Uterus (tissue), 3 donors: ENCODE measurements at regions not wholly inside any gene's neighbourhood (a gene's known extent, or its start where the extent isn't known, plus 50 kb on each side); places are given as distances from the start of the nearest gene placed in this dataset.

Experiments
- DNase-seq, 2 donors: peaks; one replicate each; pipeline ENCODE4 v3.0.0-alpha.2; 2019 to 2020
- H3K27ac ChIP-seq, 2 donors: fragments of 200-600 bp; sonication (generic); 1 replicate in 1 of 2; 2 replicates in 1 of 2; pipeline ENCODE4 v1.5.1; 2016 to 2018
- H3K27me3 ChIP-seq, 2 donors: fragments of 200-600 bp; sonication (generic); one replicate each; pipeline ENCODE4 v1.5.1; 2018 to 2019; ENCODE audit warnings: control low read depth in 1 of 2
- H3K36me3 ChIP-seq, 2 donors: fragments of 200-600 bp; sonication (generic); one replicate each; pipeline ENCODE4 v1.5.1; 2019; ENCODE audit warnings: control low read depth in 1 of 2
- H3K4me1 ChIP-seq, 2 donors: fragments of 200-600 bp; sonication (generic); one replicate each; pipeline ENCODE4 v1.5.1; 2018 to 2019; ENCODE audit warnings: control low read depth in 1 of 2
- H3K4me3 ChIP-seq, 2 donors: fragments of 200-600 bp; sonication (generic); 1 replicate in 1 of 2; 2 replicates in 1 of 2; pipeline ENCODE4 v1.5.1; 2018 to 2019; ENCODE audit warnings: mild to moderate bottlenecking in 1 of 2
- H3K9me3 ChIP-seq, 2 donors: fragments of 200-600 bp; sonication (generic); one replicate each; pipeline ENCODE4 v1.5.1; 2019; ENCODE audit warnings: control low read depth in 1 of 2
- CTCF ChIP-seq, 4 experiments: fragments of 200-600 bp in 2 of 4; fragments of 450-650 bp in 2 of 4; sonication (generic) in 2 of 4; IDR thresholded peaks; one replicate each; pipeline ENCODE4 v1.5.1; 2016 to 2019; ENCODE audit warnings: antibody characterized with exemption in 4 of 4, mild to moderate bottlenecking in 2 of 4, moderate library complexity in 1 of 4
- POLR2A ChIP-seq, 2 donors: fragments of 450-650 bp; IDR thresholded peaks; one replicate each; pipeline ENCODE4 v1.6.1; 2016; ENCODE audit warnings: antibody characterized with exemption in 2 of 2, mild to moderate bottlenecking in 1 of 2, moderate library complexity in 1 of 2
- intact Hi-C: fragments of 100-400 bp; cut with DNase I; formaldehyde crosslinking; loops from one replicate; pipeline ENCODE4 v1.15.1; 2023; ENCODE audit warnings: low total_unique reads
- donor health status: DM: yes; HTN: yes; CAD: no.

- Histone ChIP-seq H3K4me1 (no peaks in the 10 kb centered on the region), H3K9me3 (no peaks in the 10 kb centered on the region), H3K36me3 (no peaks in the 10 kb centered on the region), H3K27ac (no peak overlapping the region), H3K4me3 (no peak overlapping the region), H3K27me3 (no peaks in the 10 kb centered on the region)
- intact Hi-C loops, result no loop called here
- TF ChIP-seq CTCF (IDR thresholded peaks at IDR 0.05) (no peak), POLR2A (IDR thresholded peaks at IDR 0.05) (no peak)
- no peak for DNase-seq
Observed at GRCh38 chr1:103953386-103953785, 203.7 kb downstream of the AMY1C start.

GRCh38 chr1:103958699-103959098, 209.0 kb downstream of the AMY1C start:
- DNase-seq, result no peak
- Histone ChIP-seq H3K27me3 (no peaks in the 10 kb centered on the region), H3K27ac (no peak overlapping the region), H3K4me3 (no peak overlapping the region), H3K4me1 (no peaks in the 10 kb centered on the region), H3K9me3 (no peaks in the 10 kb centered on the region), H3K36me3 (no peaks in the 10 kb centered on the region)
- TF ChIP-seq POLR2A (IDR thresholded peaks at IDR 0.05) (no peak), CTCF (IDR thresholded peaks at IDR 0.05) (no peak)
- intact Hi-C loops, result no loop called here

- Histone ChIP-seq H3K9me3 (no peaks in the 10 kb centered on the region), H3K27ac (no peak overlapping the region), H3K27me3 (no peaks in the 10 kb centered on the region), H3K4me1 (no peaks in the 10 kb centered on the region), H3K4me3 (no peak overlapping the region), H3K36me3 (no peaks in the 10 kb centered on the region)
- TF ChIP-seq POLR2A (IDR thresholded peaks at IDR 0.05) (no peak), CTCF (IDR thresholded peaks at IDR 0.05) (no peak)
- intact Hi-C loops, result no loop called here
- no peak for DNase-seq
Observed at GRCh38 chr1:103959565-103959964, 209.9 kb downstream of the AMY1C start.

- H3K4me1 ChIP-seq, result no peaks in the 10 kb centered on the region
- no peaks in the 10 kb centered on the region for H3K9me3 ChIP-seq
- intact Hi-C loops, result no loop called here
- H3K4me3 ChIP-seq, result no peak overlapping the region
- H3K27me3 ChIP-seq, result no peaks in the 10 kb centered on the region
- H3K27ac ChIP-seq, result no peak overlapping the region
- TF ChIP-seq CTCF (IDR thresholded peaks at IDR 0.05) (no peak), POLR2A (IDR thresholded peaks at IDR 0.05) (no peak)
- DNase-seq, result no peak
- no peaks in the 10 kb centered on the region for H3K36me3 ChIP-seq
Observed at GRCh38 chr1:103960045-103960444, 210.3 kb downstream of the AMY1C start.

GRCh38 chr1:103960710-103961109, 211.0 kb downstream of the AMY1C start:
- H3K27me3 ChIP-seq, result no peaks in the 10 kb centered on the region
- no peaks in the 10 kb centered on the region for H3K36me3 ChIP-seq
- no peaks in the 10 kb centered on the region for H3K4me1 ChIP-seq
- TF ChIP-seq POLR2A (IDR thresholded peaks at IDR 0.05) (no peak), CTCF (IDR thresholded peaks at IDR 0.05) (no peak)
- H3K27ac ChIP-seq, result no peak overlapping the region
- intact Hi-C loops, result no loop called here
- H3K9me3 ChIP-seq, result no peaks in the 10 kb centered on the region
- no peak overlapping the region for H3K4me3 ChIP-seq
- no peak for DNase-seq
